Endothelial cell of umbilical vein (primary cell): ENCODE measurements at regions not wholly inside any gene's neighbourhood (a gene's known extent, or its start where the extent isn't known, plus 50 kb on each side); places are given as distances from the start of the nearest gene placed in this dataset.

Source experiments
- BruUV-seq: library from RNA; stranded (reverse); fragments of 400-500 nt; replicated peaks from 2 replicates; lab custom pipeline; 2021; lab: Mats Ljungman, UMichigan
- CTCF ChIA-PET: fragments of 300-600, 350-600 bp; sonication (Branson Sonifier 250); formaldehyde crosslinking; loops from one replicate; lab custom pipeline; 2021; ENCODE audit warnings: antibody characterized with exemption, inconsistent platforms; lab: Charles Lee
- POLR2A ChIA-PET: fragments of 300-600, 350-600 bp; sonication (Branson Sonifier 250); formaldehyde crosslinking; loops from one replicate; lab custom pipeline; 2021; ENCODE audit warnings: antibody characterized with exemption, inconsistent platforms; lab: Charles Lee
- DNase-seq: peaks from one replicate; pipeline ENCODE4 v3.0.0-alpha.2; 2011; ENCODE audit warnings: low read depth, low spot score
- FAIRE-seq: peaks from 2 replicates; lab custom pipeline; 2011; peaks lifted over from hg19 to GRCh38; lab: Jason Lieb, UNC
- H2AFZ ChIP-seq: 2 replicates; pipeline ENCODE4 v1.6.0; 2012; ENCODE audit warnings: low read depth, low read length, control low read depth, inconsistent platforms
- H3K27ac ChIP-seq: 2 replicates; pipeline ENCODE4 v1.5.1; 2011; ENCODE audit warnings: low read depth, mild to moderate bottlenecking, control low read depth, low read length, moderate library complexity; ENCODE audit not compliant: insufficient read depth
- H3K27me3 ChIP-seq, 2 experiments: 2 replicates each; pipeline versions ENCODE4 v1.6.0 to v1.6.1; 2011; ENCODE audit warnings: low read length in 2 of 2, mixed read lengths in 1 of 2; ENCODE audit not compliant: control insufficient read depth in 2 of 2, insufficient read depth in 2 of 2
- H3K36me3 ChIP-seq, 2 experiments: 2 replicates in 1 of 2; 3 replicates in 1 of 2; pipeline ENCODE4 v1.5.1; 2011; ENCODE audit warnings: low read length in 2 of 2, mild to moderate bottlenecking in 1 of 2, moderate library complexity in 1 of 2; ENCODE audit not compliant: control insufficient read depth in 2 of 2, insufficient read depth in 2 of 2; ENCODE audit errors: extremely low read depth in 1 of 2
- H3K4me1 ChIP-seq: 3 replicates; pipeline ENCODE4 v1.5.1; 2011; ENCODE audit warnings: mild to moderate bottlenecking, low read length; ENCODE audit not compliant: control insufficient read depth, insufficient read depth; ENCODE audit errors: extremely low read depth
- H3K4me2 ChIP-seq: 2 replicates; pipeline ENCODE4 v1.6.1; 2011; ENCODE audit warnings: low read length, control low read depth, mixed read lengths; ENCODE audit not compliant: insufficient read depth
- H3K4me3 ChIP-seq, 3 experiments: fragments of 200-600 bp in 1 of 3; sonication (generic), shearing (Covaris generic) in 1 of 3; replicated peaks in 1 of 3; 2 replicates each; pipeline ENCODE4 v1.5.1; 2011 to 2016; ENCODE audit warnings: control low read depth in 3 of 3, low read length in 3 of 3, mild to moderate bottlenecking in 2 of 3, inconsistent platforms in 1 of 3, low read depth in 1 of 3, moderate library complexity in 1 of 3; ENCODE audit not compliant: insufficient read depth in 1 of 3
- H3K79me2 ChIP-seq: 2 replicates; pipeline ENCODE4 v1.6.0; 2012; ENCODE audit warnings: low read length, inconsistent platforms; ENCODE audit not compliant: control insufficient read depth, insufficient read depth
- H3K9ac ChIP-seq: replicated peaks from 2 replicates; pipeline ENCODE3; 2011; ENCODE audit warnings: low read length, control low read depth; ENCODE audit not compliant: insufficient read depth; ENCODE audit errors: extremely low read depth
- H3K9me1 ChIP-seq: replicated peaks from 3 replicates; pipeline ENCODE4 v1.6.0; 2011; ENCODE audit warnings: mild to moderate bottlenecking, low read length; ENCODE audit not compliant: control insufficient read depth, insufficient read depth; ENCODE audit errors: extremely low read depth
- H3K9me3 ChIP-seq: replicated peaks from 2 replicates; pipeline ENCODE4 v1.5.1; 2012; ENCODE audit warnings: low read length, inconsistent platforms; ENCODE audit not compliant: control insufficient read depth, insufficient read depth
- H4K20me1 ChIP-seq: replicated peaks from 2 replicates; pipeline ENCODE3; 2011; ENCODE audit warnings: mild to moderate bottlenecking, low read length; ENCODE audit not compliant: control insufficient read depth, insufficient read depth; ENCODE audit errors: extremely low read depth
- EZH2 ChIP-seq: IDR thresholded peaks from 2 replicates; pipeline ENCODE4 v1.6.1; 2012; ENCODE audit warnings: borderline replicate concordance, low read depth, mild to moderate bottlenecking, moderate library complexity, low read length, inconsistent platforms; ENCODE audit not compliant: severe bottlenecking
- FOS ChIP-seq: IDR thresholded peaks from 2 replicates; pipeline ENCODE4 v1.6.1; 2011; ENCODE audit warnings: mild to moderate bottlenecking, low read length, moderate library complexity, borderline replicate concordance; ENCODE audit not compliant: insufficient read depth
- GATA2 ChIP-seq: IDR thresholded peaks from 2 replicates; pipeline ENCODE4 v1.7.0; 2011; ENCODE audit warnings: low read depth, mild to moderate bottlenecking, moderate library complexity, mixed read lengths, low read length; ENCODE audit not compliant: insufficient read length, insufficient read depth
- JUN ChIP-seq: IDR thresholded peaks from 2 replicates; pipeline ENCODE4 v1.6.1; 2011; ENCODE audit warnings: borderline replicate concordance, low read depth; ENCODE audit not compliant: insufficient read length, insufficient read depth
- MYC ChIP-seq: IDR thresholded peaks from one replicate; pipeline ENCODE4 v1.6.1; 2011; ENCODE audit warnings: mild to moderate bottlenecking, low read depth, low read length
- POLR2A ChIP-seq: IDR thresholded peaks from 2 replicates; pipeline ENCODE4 v1.6.1; 2012; ENCODE audit warnings: low read depth, mild to moderate bottlenecking, control low read depth, low read length
- POLR2AphosphoS5 ChIP-seq: IDR thresholded peaks from 2 replicates; pipeline ENCODE4 v1.6.1; 2012; ENCODE audit warnings: low read depth, mild to moderate bottlenecking, control low read depth, low read length, moderate library complexity; ENCODE audit not compliant: insufficient read depth
- dilution Hi-C: fragments of 300-500 bp; cut with MboI; formaldehyde crosslinking; loops from one replicate; pipeline ENCODE4 v1.15.0; 2019; ENCODE audit warnings: low sequenced_read_pairs; ENCODE audit not compliant: extremely low pct_ligation_motif_present
- intact Hi-C: fragments of 100-400 bp; cut with micrococcal nuclease; formaldehyde crosslinking; loops from one replicate; pipeline ENCODE4 v1.10.0; 2022
- TF ChIP-seq, protein P1 (sequence below): IDR thresholded peaks from 2 replicates; pipeline ENCODE4 v1.6.1; 2011; ENCODE audit not compliant: insufficient read depth, insufficient read length
- TF ChIP-seq, protein P2 (sequence below), 2 donors: IDR thresholded peaks; 1 replicate in 1 of 2; 2 replicates in 1 of 2; pipeline ENCODE4 v1.5.1; 2011; ENCODE audit warnings: low read length in 2 of 2, mild to moderate bottlenecking in 2 of 2, moderate library complexity in 2 of 2, control low read depth in 1 of 2, inconsistent platforms in 1 of 2, low read depth in 1 of 2; ENCODE audit not compliant: insufficient read depth in 1 of 2; ENCODE audit errors: extremely low read depth in 1 of 2

DNA sequence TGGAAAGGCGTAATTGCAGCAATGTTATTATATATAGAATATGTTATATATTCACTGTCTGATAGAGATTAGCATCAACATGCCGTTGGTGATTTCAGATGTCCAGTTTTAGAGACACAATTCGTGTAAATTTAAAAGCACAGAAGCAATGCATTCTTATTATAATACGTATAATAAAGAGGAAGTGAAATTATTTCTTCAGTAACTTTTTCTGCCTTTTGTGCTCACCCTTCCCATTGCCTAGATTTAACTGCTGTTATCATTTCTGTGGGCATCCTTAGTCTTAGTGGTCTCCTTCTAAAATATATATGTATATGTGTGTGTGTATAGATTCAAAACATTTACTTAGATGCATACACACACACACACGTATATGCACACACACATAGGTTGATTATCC, 592.5 kb upstream of the GOLIM4 start:
- BruUV-seq = no TSS peak
- Histone ChIP-seq H3K27ac (no peak overlapping the region), H4K20me1 (no peaks in the 10 kb centered on the region), H3K36me3 (no peaks in the 10 kb centered on the region), H3K9me1 (no peaks in the 10 kb centered on the region), H3K79me2 (no peaks in the 10 kb centered on the region), H3K4me2 (no peak overlapping the region), H3K9ac (no peak overlapping the region), H3K4me1 (no peaks in the 10 kb centered on the region), H3K9me3 (no peaks in the 10 kb centered on the region), H2AFZ (no peak overlapping the region), H3K27me3 (peaks cover 3 to 6% of the 10 kb centered on the region in 2 experiments), H3K4me3 (no peak overlapping the region)
- ChIA-PET CTCF (no interaction called here), POLR2A (no interaction called here)
- TF ChIP-seq POLR2AphosphoS5 = no peak
- no peak for TF ChIP-seq EZH2
- TF ChIP-seq FOS = no peak
- no peak for TF ChIP-seq JUN
- TF ChIP-seq POLR2A = no peak
- TF ChIP-seq, protein P1, sequence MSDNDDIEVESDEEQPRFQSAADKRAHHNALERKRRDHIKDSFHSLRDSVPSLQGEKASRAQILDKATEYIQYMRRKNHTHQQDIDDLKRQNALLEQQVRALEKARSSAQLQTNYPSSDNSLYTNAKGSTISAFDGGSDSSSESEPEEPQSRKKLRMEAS = no peak
- TF ChIP-seq MYC = no peak
- TF ChIP-seq GATA2 = no peak
- TF ChIP-seq, protein P2, sequence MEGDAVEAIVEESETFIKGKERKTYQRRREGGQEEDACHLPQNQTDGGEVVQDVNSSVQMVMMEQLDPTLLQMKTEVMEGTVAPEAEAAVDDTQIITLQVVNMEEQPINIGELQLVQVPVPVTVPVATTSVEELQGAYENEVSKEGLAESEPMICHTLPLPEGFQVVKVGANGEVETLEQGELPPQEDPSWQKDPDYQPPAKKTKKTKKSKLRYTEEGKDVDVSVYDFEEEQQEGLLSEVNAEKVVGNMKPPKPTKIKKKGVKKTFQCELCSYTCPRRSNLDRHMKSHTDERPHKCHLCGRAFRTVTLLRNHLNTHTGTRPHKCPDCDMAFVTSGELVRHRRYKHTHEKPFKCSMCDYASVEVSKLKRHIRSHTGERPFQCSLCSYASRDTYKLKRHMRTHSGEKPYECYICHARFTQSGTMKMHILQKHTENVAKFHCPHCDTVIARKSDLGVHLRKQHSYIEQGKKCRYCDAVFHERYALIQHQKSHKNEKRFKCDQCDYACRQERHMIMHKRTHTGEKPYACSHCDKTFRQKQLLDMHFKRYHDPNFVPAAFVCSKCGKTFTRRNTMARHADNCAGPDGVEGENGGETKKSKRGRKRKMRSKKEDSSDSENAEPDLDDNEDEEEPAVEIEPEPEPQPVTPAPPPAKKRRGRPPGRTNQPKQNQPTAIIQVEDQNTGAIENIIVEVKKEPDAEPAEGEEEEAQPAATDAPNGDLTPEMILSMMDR (IDR thresholded peaks at IDR 0.05; ENCODE audit: extremely low read depth in 1 of 2, insufficient read depth in 1 of 2, low read depth in 1 of 2, low read length in 2 of 2) = no peak
- FAIRE-seq (no peak), DNase-seq (no peak)
- intact Hi-C loops (no loop called here), dilution Hi-C loops (no loop called here)
